SU-DHL-6 (cell line): ENCODE measurements at regions not wholly inside any gene's neighbourhood (a gene's known extent, or its start where the extent isn't known, plus 50 kb on each side); places are given as distances from the start of the nearest gene placed in this dataset.

ENCODE experiments used
- H2AFZ ChIP-seq: fragments of 200-600 bp; sonication (generic); 2 replicates; pipeline ENCODE4 v1.6.1; 2014; ENCODE audit warnings: low read depth, mild to moderate bottlenecking, moderate library complexity, mixed read lengths, antibody characterized with exemption, low read length; ENCODE audit not compliant: severe bottlenecking
- H3F3A ChIP-seq: fragments of 200-600 bp; shearing (Covaris generic); 2 replicates; pipeline ENCODE4 v1.6.0; 2016; ENCODE audit warnings: antibody characterized with exemption, mild to moderate bottlenecking; ENCODE audit not compliant: insufficient read depth
- H3K27ac ChIP-seq: fragments of 200-600 bp; sonication (generic); 2 replicates; pipeline ENCODE4 v1.5.1; 2016; ENCODE audit warnings: low read depth, mild to moderate bottlenecking, low read length, moderate library complexity, mixed read lengths
- H3K27me3 ChIP-seq: fragments of 200-600 bp; sonication (generic), shearing (Covaris generic); 2 replicates; pipeline ENCODE4 v1.6.0; 2014; ENCODE audit warnings: mild to moderate bottlenecking, low read length
- H3K36me3 ChIP-seq: fragments of 200-600 bp; sonication (generic); 2 replicates; pipeline ENCODE4 v1.6.1; 2014; ENCODE audit warnings: mild to moderate bottlenecking, low read length, mixed read lengths
- H3K4me2 ChIP-seq: fragments of 300-600, 200-600 bp; shearing (Covaris generic), sonication (generic); 2 replicates; pipeline ENCODE4 v1.6.0; 2014; ENCODE audit warnings: low read length, low read depth, mild to moderate bottlenecking; ENCODE audit not compliant: poor library complexity, severe bottlenecking
- H3K4me3 ChIP-seq: fragments of 200-600 bp; sonication (generic); 2 replicates; pipeline ENCODE4 v1.5.1; 2014; ENCODE audit warnings: antibody characterized with exemption, low read length, mild to moderate bottlenecking, mixed read lengths; ENCODE audit not compliant: insufficient read depth, poor library complexity, severe bottlenecking
- H3K79me2 ChIP-seq: fragments of 200-600 bp; sonication (generic); 2 replicates; pipeline ENCODE4 v1.6.1; 2014; ENCODE audit warnings: mild to moderate bottlenecking, low read length, moderate library complexity; ENCODE audit not compliant: insufficient read depth
- H3K9ac ChIP-seq: fragments of 200-600 bp; sonication (generic); 2 replicates; pipeline ENCODE4 v1.7.0; 2014; ENCODE audit warnings: mild to moderate bottlenecking, low read length
- H3K9me2 ChIP-seq: fragments of 200-600 bp; sonication (generic); replicated peaks from 2 replicates; pipeline ENCODE4 v1.6.1; 2014; ENCODE audit warnings: low read length; ENCODE audit not compliant: insufficient read depth
- H3K9me3 ChIP-seq: fragments of 200-600 bp; sonication (generic); 2 replicates; pipeline ENCODE4 v1.6.1; 2014; ENCODE audit warnings: low read length, mixed read lengths; ENCODE audit not compliant: insufficient read depth
- H4K20me1 ChIP-seq: fragments of 200-600 bp; sonication (generic); 2 replicates; pipeline ENCODE4 v1.6.1; 2014; ENCODE audit warnings: low read depth, mild to moderate bottlenecking, antibody characterized with exemption, low read length, moderate library complexity, mixed read lengths
- CTCF ChIP-seq: fragments of 200-600 bp; sonication (generic); IDR thresholded peaks from one replicate; pipeline ENCODE4 v1.5.1; 2017; ENCODE audit warnings: antibody characterized with exemption, mild to moderate bottlenecking, low read length, moderate library complexity; ENCODE audit not compliant: insufficient read depth, poor library complexity, severe bottlenecking
- EZH2phosphoT487 ChIP-seq: fragments of 200-600 bp; sonication (generic), shearing (Covaris generic); conservative IDR thresholded peaks from 2 replicates; pipeline ENCODE4 v1.6.1; 2018; ENCODE audit warnings: mild to moderate bottlenecking, antibody characterized with exemption, low read length, moderate library complexity, mixed read lengths

- H3K27ac ChIP-seq = no peak overlapping the region
- H3K9me2 ChIP-seq = no peaks in the 10 kb centered on the region
- no peaks in the 10 kb centered on the region for H3K9me3 ChIP-seq
- H2AFZ ChIP-seq = no peak overlapping the region
- H3F3A ChIP-seq = no peaks in the 10 kb centered on the region
- no peaks in the 10 kb centered on the region for H3K36me3 ChIP-seq
- H3K4me3 ChIP-seq = no peak overlapping the region
- no peaks in the 10 kb centered on the region for H4K20me1 ChIP-seq
- H3K27me3 ChIP-seq = no peaks in the 10 kb centered on the region
- no peak overlapping the region for H3K9ac ChIP-seq
- no peaks in the 10 kb centered on the region for H3K79me2 ChIP-seq
- no peak overlapping the region for H3K4me2 ChIP-seq
- TF ChIP-seq EZH2phosphoT487 = no peak
- TF ChIP-seq CTCF = no peak
Measured at GRCh38 chr6:25180630-25181349, 98.4 kb upstream of the CARMIL1 start.

DNA sequence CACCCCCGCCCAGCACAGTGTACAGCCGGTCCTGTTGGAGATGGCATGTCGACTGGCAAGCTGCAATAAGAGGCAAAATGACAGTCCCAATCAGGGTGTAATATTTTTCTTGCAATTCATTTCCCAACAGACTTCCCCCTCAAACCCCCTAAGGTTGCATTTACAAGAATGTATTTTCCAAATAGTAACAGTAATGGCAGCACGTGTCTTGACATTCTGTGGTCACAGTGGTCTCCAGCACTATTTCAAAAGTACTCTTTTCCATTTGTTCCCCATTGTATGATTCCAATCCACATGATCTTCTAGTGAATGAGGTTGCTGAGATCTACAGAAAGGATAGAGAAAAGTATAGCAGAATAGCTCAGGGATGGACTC, 97.8 kb upstream of the CARMIL1 start:
- H3K4me2 ChIP-seq = no peak overlapping the region
- H3K9ac ChIP-seq = no peak overlapping the region
- H3K4me3 ChIP-seq = no peak overlapping the region
- no peak overlapping the region for H3K27ac ChIP-seq
- H3K9me3 ChIP-seq = no peaks in the 10 kb centered on the region
- H4K20me1 ChIP-seq = no peaks in the 10 kb centered on the region
- H3F3A ChIP-seq = no peaks in the 10 kb centered on the region
- no peaks in the 10 kb centered on the region for H3K36me3 ChIP-seq
- no peak overlapping the region for H2AFZ ChIP-seq
- no peaks in the 10 kb centered on the region for H3K9me2 ChIP-seq
- H3K27me3 ChIP-seq = no peaks in the 10 kb centered on the region
- no peak for TF ChIP-seq EZH2phosphoT487
- no peak for TF ChIP-seq CTCF
- no peaks in the 10 kb centered on the region for H3K79me2 ChIP-seq

DNA sequence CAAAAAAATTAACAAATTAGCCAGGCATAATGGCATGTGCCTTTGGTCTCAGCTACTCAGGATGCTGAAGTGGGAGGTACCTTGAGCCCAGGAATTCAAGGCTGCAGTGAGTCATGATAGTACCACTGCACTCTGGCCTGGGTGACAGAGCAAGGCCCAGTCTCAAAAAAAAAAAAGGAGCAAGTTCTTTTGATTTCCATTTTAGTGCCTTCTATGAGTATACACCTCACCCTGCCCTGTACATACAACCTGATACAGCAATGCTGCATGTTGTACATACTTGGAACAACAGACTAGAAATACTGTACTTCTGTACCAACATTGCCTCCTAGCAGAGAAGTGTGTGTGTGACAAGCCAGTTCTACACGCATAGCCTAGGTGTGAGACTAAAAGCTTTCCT, 97.3 kb upstream of the CARMIL1 start:
- TF ChIP-seq EZH2phosphoT487 (no peak), CTCF (no peak)

More for the DNA sequence above, 97.3 kb upstream of the CARMIL1 start:
- Histone ChIP-seq H3K9ac (no peak overlapping the region), H3K4me2 (no peak overlapping the region), H3K79me2 (no peaks in the 10 kb centered on the region), H3K9me3 (no peaks in the 10 kb centered on the region), H3K27ac (no peak overlapping the region), H3K4me3 (no peak overlapping the region), H3K36me3 (no peaks in the 10 kb centered on the region), H4K20me1 (no peaks in the 10 kb centered on the region), H3K9me2 (no peaks in the 10 kb centered on the region), H2AFZ (no peak overlapping the region), H3K27me3 (no peaks in the 10 kb centered on the region), H3F3A (no peaks in the 10 kb centered on the region)
